CD4-positive, alpha-beta memory T cell (primary cell): ENCODE measurements at regions not wholly inside any gene's neighbourhood (a gene's known extent, or its start where the extent isn't known, plus 50 kb on each side); places are given as distances from the start of the nearest gene placed in this dataset.

Source experiments
- CTCF ChIA-PET: fragments of 350-600 bp; sonication (Branson Sonifier 250); formaldehyde crosslinking; loops from one replicate; lab custom pipeline; 2021; ENCODE audit warnings: inconsistent platforms; ENCODE audit not compliant: partially characterized antibody; lab: Charles Lee
- POLR2A ChIA-PET: fragments of 350-600 bp; sonication (Branson Sonifier 250); formaldehyde crosslinking; loops from one replicate; lab custom pipeline; 2021; ENCODE audit not compliant: partially characterized antibody; lab: Charles Lee
- DNase-seq, 5 donors: peaks; one replicate each; pipeline versions ENCODE4 v3.0.0 to v3.0.0-alpha.2; 2020 to 2022; ENCODE audit warnings: mixed read lengths in 1 of 5
- H3K27ac ChIP-seq: one replicate; pipeline ENCODE4 v1.7.0; 2013; ENCODE audit warnings: low read depth, low read length
- H3K27me3 ChIP-seq: 2 replicates; pipeline ENCODE4 v1.7.0; 2013; ENCODE audit warnings: mild to moderate bottlenecking, low read length, moderate library complexity; ENCODE audit not compliant: insufficient read depth
- H3K36me3 ChIP-seq: 2 replicates; pipeline ENCODE4 v1.7.0; 2013; ENCODE audit warnings: mild to moderate bottlenecking, low read length, moderate library complexity; ENCODE audit not compliant: insufficient read depth
- H3K4me1 ChIP-seq: 2 replicates; pipeline ENCODE4 v1.7.0; 2013; ENCODE audit warnings: mild to moderate bottlenecking, low read length, moderate library complexity; ENCODE audit not compliant: insufficient read depth
- H3K4me3 ChIP-seq, 2 donors: one replicate each; pipeline ENCODE4 v1.7.0; 2013; ENCODE audit warnings: low read length in 2 of 2, mild to moderate bottlenecking in 1 of 2
- H3K9me3 ChIP-seq, 2 donors: one replicate each; pipeline ENCODE4 v1.7.0; 2013; ENCODE audit warnings: low read length in 2 of 2, control low read depth in 1 of 2; ENCODE audit not compliant: control insufficient read depth in 1 of 2
- H3K27ac Mint-ChIP-seq, 7 donors: one replicate each; pipeline ENCODE4 v1.8.0; 2020 to 2021; ENCODE audit warnings: mixed read lengths in 7 of 7, mild to moderate bottlenecking in 6 of 7, inconsistent platforms in 3 of 7, moderate library complexity in 3 of 7
- H3K27me3 Mint-ChIP-seq, 2 donors: one replicate each; pipeline ENCODE4 v1.8.0; 2020 to 2021; ENCODE audit warnings: mixed read lengths in 2 of 2
- H3K36me3 Mint-ChIP-seq, 2 donors: one replicate each; pipeline ENCODE4 v1.8.0; 2020 to 2021; ENCODE audit warnings: mixed read lengths in 2 of 2, inconsistent platforms in 1 of 2, mild to moderate bottlenecking in 1 of 2
- H3K4me1 Mint-ChIP-seq, 4 donors: one replicate each; pipeline ENCODE4 v1.8.0; 2020 to 2021; ENCODE audit warnings: mixed read lengths in 4 of 4, mild to moderate bottlenecking in 1 of 4
- H3K4me3 Mint-ChIP-seq, 8 donors: one replicate each; pipeline ENCODE4 v1.8.0; 2020 to 2021; ENCODE audit warnings: mixed read lengths in 8 of 8, mild to moderate bottlenecking in 7 of 8, moderate library complexity in 6 of 8, inconsistent platforms in 3 of 8
- H3K9me3 Mint-ChIP-seq, 8 donors: one replicate each; pipeline ENCODE4 v1.8.0; 2020 to 2021; ENCODE audit warnings: mixed read lengths in 8 of 8, mild to moderate bottlenecking in 5 of 8, inconsistent platforms in 3 of 8, moderate library complexity in 1 of 8
- intact Hi-C: fragments of 100-400 bp; cut with micrococcal nuclease; formaldehyde crosslinking; loops from one replicate; pipeline ENCODE4 v1.15.1; 2023

DNA sequence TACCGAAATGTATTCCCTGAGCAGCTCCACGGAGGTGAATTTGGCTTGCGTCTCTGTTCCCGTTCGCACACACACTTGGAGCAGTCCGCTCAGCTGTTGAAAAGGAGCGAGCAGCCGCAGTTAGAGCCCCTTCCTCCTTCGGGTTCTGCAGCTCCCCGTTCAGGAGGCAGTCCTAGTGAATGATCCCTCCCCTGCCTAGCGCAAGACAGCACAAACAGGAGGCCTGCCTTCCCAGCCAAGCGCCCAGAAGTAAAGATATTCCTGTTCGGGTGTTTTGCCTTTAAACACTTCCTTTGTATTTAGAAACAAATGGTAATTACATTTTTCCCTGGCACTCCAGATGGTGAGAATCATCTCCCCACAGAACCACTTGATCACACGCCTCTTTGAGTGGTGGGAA is 64.7 kb downstream of the ABCC12 start:
- no peaks in the 10 kb centered on the region for H3K9me3 ChIP-seq
- Mint-ChIP-seq H3K9me3 (peaks cover 0 to 5% (median 0%) of the 10 kb centered on the region in 8 donors), H3K27ac (no peak overlapping the region), H3K4me3 (no peak overlapping the region), H3K27me3 (peaks cover 0 to 13% of the 10 kb centered on the region in 2 donors), H3K4me1 (no peaks in the 10 kb centered on the region), H3K36me3 (no peaks in the 10 kb centered on the region)
- no peak overlapping the region for H3K27ac ChIP-seq
- ChIA-PET CTCF (no interaction called here), POLR2A (no interaction called here)
- intact Hi-C loops, result no loop called here
- H3K4me1 ChIP-seq, result no peaks in the 10 kb centered on the region
- no peak overlapping the region for H3K4me3 ChIP-seq
- no peak for DNase-seq
- no peaks in the 10 kb centered on the region for H3K27me3 ChIP-seq
- no peaks in the 10 kb centered on the region for H3K36me3 ChIP-seq

DNA sequence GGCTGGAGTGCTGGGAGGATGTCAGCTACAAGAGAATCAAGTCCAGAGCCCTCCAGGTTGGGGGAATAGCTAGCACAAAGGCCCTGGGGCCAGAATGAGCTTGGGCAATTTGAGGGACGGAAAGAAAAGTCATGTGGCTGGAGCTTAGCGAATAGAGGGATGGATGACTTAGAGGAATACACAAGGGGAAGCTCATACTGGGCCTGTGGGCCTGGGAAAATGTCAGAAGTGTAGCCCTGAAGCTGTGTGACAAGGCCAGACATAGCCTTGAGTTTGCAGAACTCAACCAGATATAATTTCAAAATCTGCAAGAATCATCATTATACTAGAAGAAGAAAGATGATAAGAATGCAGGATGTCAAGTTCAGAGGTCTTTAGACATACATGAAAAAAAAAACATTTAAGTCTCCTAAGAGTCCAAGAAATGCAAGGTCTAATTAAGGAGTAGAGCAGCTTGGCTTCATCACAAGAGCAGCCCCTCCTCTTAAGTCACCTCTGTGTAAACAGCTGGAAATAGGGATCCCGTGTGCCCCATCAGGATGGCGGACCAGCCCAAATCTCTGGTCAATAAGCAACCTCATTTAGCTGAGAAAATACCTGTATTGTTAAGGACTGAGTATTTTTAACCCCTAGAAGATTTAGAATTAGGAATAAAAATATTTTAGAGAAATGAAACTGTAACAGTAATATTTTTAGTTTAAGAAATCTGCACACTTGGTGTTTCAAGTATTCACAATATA is 66.6 kb downstream of the ABCC12 start:
- Histone ChIP-seq H3K27ac (no peak overlapping the region), H3K4me3 (no peak overlapping the region), H3K9me3 (no peaks in the 10 kb centered on the region), H3K27me3 (no peaks in the 10 kb centered on the region), H3K4me1 (no peaks in the 10 kb centered on the region), H3K36me3 (no peaks in the 10 kb centered on the region)
- Mint-ChIP-seq H3K9me3 (no peaks in the 10 kb centered on the region), H3K27me3 (peaks cover 3 to 16% of the 10 kb centered on the region in 2 donors), H3K36me3 (no peaks in the 10 kb centered on the region), H3K4me1 (no peaks in the 10 kb centered on the region), H3K27ac (no peak overlapping the region), H3K4me3 (no peak overlapping the region)
- ChIA-PET POLR2A (no interaction called here), CTCF (interaction anchor here (1.1 kb wide), 1 partner anchor 946 kb away, joined by 3 read pairs; the partner anchor contains the start of gene NETO2)
- intact Hi-C loops, result no loop called here
- no peak for DNase-seq

DNA sequence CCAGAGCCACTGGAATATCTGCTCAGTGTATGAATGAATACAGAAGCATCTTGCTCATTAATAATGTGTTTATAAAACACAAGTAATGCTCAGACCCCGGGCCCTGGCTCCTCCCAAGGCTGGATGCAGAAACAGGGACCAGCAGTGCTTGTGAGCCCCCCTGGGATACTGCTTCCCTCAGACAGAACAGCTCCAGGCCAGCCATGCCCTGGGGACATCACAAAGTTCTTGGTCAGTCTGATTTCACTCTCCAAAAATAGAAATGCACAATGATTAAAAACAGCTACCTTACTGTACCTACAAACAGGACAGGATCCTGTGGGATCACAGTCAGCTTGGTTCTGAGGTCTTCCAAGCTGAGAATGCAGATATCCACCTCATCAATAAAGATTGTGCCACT is 68.2 kb downstream of the ABCC12 start:
- Mint-ChIP-seq H3K4me3 (no peak overlapping the region), H3K27ac (no peak overlapping the region), H3K27me3 (peaks cover 5 to 21% of the 10 kb centered on the region in 2 donors), H3K36me3 (no peaks in the 10 kb centered on the region), H3K9me3 (no peaks in the 10 kb centered on the region), H3K4me1 (no peaks in the 10 kb centered on the region)
- Histone ChIP-seq H3K27me3 (no peaks in the 10 kb centered on the region), H3K9me3 (no peaks in the 10 kb centered on the region), H3K36me3 (no peaks in the 10 kb centered on the region), H3K27ac (no peak overlapping the region), H3K4me1 (no peaks in the 10 kb centered on the region), H3K4me3 (no peak overlapping the region)
- intact Hi-C loops, result no loop called here
- no peak for DNase-seq
- ChIA-PET POLR2A (no interaction called here), CTCF (no interaction called here)

DNA sequence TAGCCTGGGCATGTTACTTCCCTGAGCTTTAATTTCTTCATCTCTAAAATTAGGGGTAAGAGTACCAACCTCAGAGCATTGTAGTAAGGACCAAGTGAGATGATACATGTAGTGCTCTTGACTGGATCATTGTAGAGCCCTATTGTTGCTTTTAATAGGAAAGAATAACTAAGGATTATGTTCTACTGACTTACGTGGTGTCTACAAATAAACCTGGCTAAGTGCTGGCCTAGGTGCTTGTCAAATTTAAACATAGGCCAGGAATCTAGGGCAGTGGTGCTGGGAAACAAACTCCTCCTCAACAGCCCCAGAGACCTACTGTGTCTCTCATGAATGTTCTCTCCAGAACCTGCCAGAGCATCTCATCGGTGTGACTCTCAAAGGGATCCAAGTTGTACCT is 69.4 kb downstream of the ABCC12 start:
- Histone ChIP-seq H3K9me3 (no peaks in the 10 kb centered on the region), H3K4me3 (no peak overlapping the region), H3K27me3 (no peaks in the 10 kb centered on the region), H3K4me1 (no peaks in the 10 kb centered on the region), H3K27ac (no peak overlapping the region), H3K36me3 (no peaks in the 10 kb centered on the region)
- H3K4me1 Mint-ChIP-seq, result no peaks in the 10 kb centered on the region
- ChIA-PET POLR2A (no interaction called here), CTCF (no interaction called here)
- DNase-seq, result no peak
- peaks cover 5 to 22% of the 10 kb centered on the region in 2 donors for H3K27me3 Mint-ChIP-seq
- H3K27ac Mint-ChIP-seq, result no peak overlapping the region
- no peaks in the 10 kb centered on the region for H3K9me3 Mint-ChIP-seq
- intact Hi-C loops, result no loop called here
- no peak overlapping the region for H3K4me3 Mint-ChIP-seq
- no peaks in the 10 kb centered on the region for H3K36me3 Mint-ChIP-seq

DNA sequence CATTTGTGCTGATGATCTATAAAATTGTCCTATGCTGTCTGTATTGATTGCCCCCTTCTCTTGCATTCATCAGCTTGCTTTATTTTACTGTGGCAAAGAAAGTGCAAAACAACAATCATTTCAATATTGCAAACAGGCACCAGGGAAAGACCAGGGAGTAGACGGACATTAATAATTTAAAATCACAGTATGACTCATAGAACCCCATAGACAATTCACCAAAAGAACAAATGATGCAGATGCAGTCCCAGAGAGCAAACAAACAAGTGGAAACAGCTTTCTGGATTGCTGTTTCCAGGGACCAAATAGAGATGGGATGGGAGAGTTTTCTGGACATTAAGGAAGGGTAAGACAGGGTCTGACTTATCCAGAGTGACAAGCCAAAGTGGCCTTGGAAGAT is 70.1 kb downstream of the ABCC12 start:
- Mint-ChIP-seq H3K4me1 (no peaks in the 10 kb centered on the region), H3K27ac (no peak overlapping the region), H3K4me3 (no peak overlapping the region), H3K27me3 (peaks cover 7 to 20% of the 10 kb centered on the region in 2 donors), H3K36me3 (no peaks in the 10 kb centered on the region), H3K9me3 (no peaks in the 10 kb centered on the region)
- Histone ChIP-seq H3K27ac (no peak overlapping the region), H3K4me3 (no peak overlapping the region), H3K9me3 (no peaks in the 10 kb centered on the region), H3K27me3 (no peaks in the 10 kb centered on the region), H3K36me3 (no peaks in the 10 kb centered on the region), H3K4me1 (no peaks in the 10 kb centered on the region)
- POLR2A ChIA-PET, result no interaction called here
- CTCF ChIA-PET, result no interaction called here
- DNase-seq, result no peak
- intact Hi-C loops, result no loop called here

DNA sequence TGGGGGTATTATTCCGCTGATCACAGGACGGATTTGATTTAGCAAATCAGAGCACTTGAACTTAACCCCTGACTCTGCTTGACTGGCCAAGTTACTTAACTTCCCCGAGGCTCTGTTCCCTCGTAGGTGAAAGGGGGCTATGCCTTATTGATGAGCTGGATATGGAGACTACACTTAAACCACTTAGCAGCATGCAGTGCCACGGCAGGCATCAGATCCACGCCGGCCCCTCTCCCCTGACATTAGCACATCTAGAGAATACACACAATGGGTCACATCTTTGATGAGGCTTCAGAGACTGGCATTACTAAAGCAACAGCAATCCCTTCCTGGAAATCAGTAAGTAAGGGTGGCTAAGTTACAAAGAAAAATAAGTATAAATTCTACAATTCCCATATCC is 71.0 kb downstream of the ABCC12 start:
- Mint-ChIP-seq H3K4me1 (no peaks in the 10 kb centered on the region), H3K27ac (no peak overlapping the region), H3K4me3 (no peak overlapping the region), H3K36me3 (no peaks in the 10 kb centered on the region), H3K9me3 (no peaks in the 10 kb centered on the region), H3K27me3 (peaks cover 7 to 20% of the 10 kb centered on the region in 2 donors)
- POLR2A ChIA-PET, result no interaction called here
- intact Hi-C loops, result no loop called here
- Histone ChIP-seq H3K4me3 (no peak overlapping the region), H3K9me3 (no peaks in the 10 kb centered on the region), H3K27ac (no peak overlapping the region), H3K4me1 (no peaks in the 10 kb centered on the region), H3K27me3 (no peaks in the 10 kb centered on the region), H3K36me3 (no peaks in the 10 kb centered on the region)
- CTCF ChIA-PET, result no interaction called here
- DNase-seq, result no peak

DNA sequence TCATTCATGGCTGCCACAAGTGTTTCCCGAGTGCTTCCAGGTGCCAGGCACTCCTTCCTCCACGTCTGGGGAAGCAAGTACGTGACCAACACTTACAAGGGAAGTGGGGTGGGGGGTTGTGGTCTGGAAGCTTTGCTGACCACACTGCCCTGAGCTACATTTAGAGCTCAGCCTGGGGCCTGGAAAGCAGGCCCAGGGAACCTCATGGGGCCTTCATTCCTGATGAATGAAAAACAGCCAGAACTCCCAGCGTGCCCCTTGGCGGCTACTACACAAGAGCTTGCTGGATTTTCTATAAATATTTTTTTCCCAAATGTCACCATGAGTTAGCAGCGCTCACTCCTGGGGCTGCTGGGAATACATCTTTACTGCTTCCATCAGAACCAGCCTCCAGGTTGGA is 73.3 kb downstream of the ABCC12 start:
- DNase-seq, result no peak
- H3K36me3 ChIP-seq, result no peaks in the 10 kb centered on the region
- H3K27ac Mint-ChIP-seq, result no peak overlapping the region
- ChIA-PET CTCF (no interaction called here), POLR2A (no interaction called here)
- intact Hi-C loops, result no loop called here
- H3K36me3 Mint-ChIP-seq, result no peaks in the 10 kb centered on the region
- no peaks in the 10 kb centered on the region for H3K4me1 Mint-ChIP-seq
- H3K4me3 Mint-ChIP-seq, result no peak overlapping the region
- H3K4me1 ChIP-seq, result no peaks in the 10 kb centered on the region
- no peak overlapping the region for H3K27ac ChIP-seq
- H3K9me3 ChIP-seq, result no peaks in the 10 kb centered on the region
- H3K27me3 ChIP-seq, result no peaks in the 10 kb centered on the region
- H3K9me3 Mint-ChIP-seq, result no peaks in the 10 kb centered on the region
- H3K27me3 Mint-ChIP-seq, result peaks cover 7 to 12% of the 10 kb centered on the region in 2 donors
- H3K4me3 ChIP-seq, result no peak overlapping the region
